Fibroblast of skin of abdomen (primary cell): ENCODE measurements at regions not wholly inside any gene's neighbourhood (a gene's known extent, or its start where the extent isn't known, plus 50 kb on each side); places are given as distances from the start of the nearest gene placed in this dataset.
"Not testable (repeated sequence)": the region's sequence is repeated elsewhere in the genome, so short reads cannot be mapped to it uniquely, and the experiment has no call there.

Experiments
- DNase-seq: peaks from one replicate; pipeline ENCODE4 v3.0.0-alpha.2; 2013

- no peak for DNase-seq
Observed at GRCh38 chr16:52234626-52235025, 312.3 kb downstream of the TOX3 start.

- no peak for DNase-seq
Observed at GRCh38 chr16:52229471-52229870, 317.5 kb downstream of the TOX3 start.

GRCh38 chr16:52227851-52228250, 319.1 kb downstream of the TOX3 start:
- DNase-seq: peak; percentile 5

DNA sequence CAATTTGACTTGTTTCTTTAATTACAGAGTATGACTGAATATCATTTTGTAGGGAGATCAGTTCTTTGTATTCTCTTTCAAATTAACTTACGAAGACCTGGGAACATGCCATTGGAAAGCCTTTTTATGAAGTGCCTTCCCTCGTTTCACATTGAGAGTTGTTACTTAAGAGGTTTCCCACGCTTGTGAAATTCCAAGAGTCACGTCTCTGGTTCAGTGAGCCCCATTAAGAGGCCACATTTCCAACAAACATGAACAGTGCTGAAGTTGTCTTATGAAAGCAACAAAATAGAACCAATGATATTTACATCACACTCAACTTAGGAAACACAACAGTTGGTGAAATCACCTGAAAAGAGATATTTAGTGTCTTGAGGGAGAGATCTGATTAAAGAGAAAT, 334.1 kb downstream of the TOX3 start:
- DNase-seq: no peak

GRCh38 chr16:52209227-52209626, 337.7 kb downstream of the TOX3 start:
- DNase-seq: no peak

DNA sequence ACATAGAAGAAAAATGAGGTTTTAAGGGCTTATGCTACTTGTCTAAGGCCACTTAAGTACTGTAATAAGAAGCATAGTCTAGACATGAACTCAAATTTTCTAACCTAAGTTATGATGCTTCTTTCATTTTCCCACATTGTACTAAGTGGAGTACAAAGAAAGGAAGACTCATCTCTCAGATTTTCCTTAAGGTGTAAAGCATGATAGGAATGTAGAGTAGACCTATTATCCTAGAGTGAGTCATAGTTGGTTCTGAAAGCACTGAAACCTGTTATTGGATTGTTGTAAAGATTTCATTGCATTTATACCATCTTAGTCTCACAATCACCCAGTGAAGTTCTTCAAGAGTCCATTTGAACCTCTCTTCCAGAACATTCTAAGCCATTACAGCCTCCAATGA, 343.8 kb downstream of the TOX3 start:
- DNase-seq: no peak

DNA sequence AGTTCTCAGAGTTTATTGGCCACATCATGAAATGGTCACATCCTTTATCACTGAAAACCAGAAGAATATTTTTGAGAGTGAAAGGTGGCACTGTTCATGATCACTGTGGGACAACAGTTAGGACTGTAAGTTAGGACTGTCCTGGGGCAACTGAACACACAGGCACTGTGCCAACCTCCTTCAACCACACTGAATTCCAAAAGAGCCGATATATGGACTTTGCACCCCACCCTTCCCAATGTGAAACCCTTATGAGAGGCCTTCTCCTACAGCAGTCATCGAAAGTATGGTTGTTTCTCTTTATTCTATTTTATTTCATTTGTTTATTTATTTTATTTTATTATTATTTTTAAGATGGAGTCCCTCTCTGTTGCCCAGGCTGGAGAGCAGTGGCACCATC, 353.5 kb downstream of the TOX3 start:
- DNase-seq: no peak

- peak; percentile 53 for DNase-seq
Observed at GRCh38 chr16:52191531-52192134, 355.3 kb downstream of the TOX3 start.

DNA sequence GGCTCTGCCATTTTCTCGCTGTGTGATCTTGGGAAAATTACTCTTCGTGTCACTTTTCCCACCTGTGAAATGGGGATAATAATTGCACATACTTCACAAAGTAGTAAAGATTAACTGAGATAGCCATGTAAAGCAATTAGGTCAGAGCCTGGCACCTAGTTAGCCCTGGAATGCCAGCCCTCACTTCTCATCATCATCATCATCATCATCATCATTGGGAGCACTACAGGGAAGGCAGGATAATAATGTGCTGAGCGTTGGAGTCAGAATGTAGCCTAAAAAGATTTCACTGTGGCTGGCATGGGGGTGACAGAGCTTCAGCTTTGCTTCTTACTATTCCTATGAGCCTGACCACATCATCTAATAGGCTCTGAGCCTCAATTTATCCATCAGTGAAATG, 362.6 kb downstream of the TOX3 start:
- DNase-seq: no peak

GRCh38 chr16:52182840-52183239, 364.1 kb downstream of the TOX3 start:
- no peak for DNase-seq

DNA sequence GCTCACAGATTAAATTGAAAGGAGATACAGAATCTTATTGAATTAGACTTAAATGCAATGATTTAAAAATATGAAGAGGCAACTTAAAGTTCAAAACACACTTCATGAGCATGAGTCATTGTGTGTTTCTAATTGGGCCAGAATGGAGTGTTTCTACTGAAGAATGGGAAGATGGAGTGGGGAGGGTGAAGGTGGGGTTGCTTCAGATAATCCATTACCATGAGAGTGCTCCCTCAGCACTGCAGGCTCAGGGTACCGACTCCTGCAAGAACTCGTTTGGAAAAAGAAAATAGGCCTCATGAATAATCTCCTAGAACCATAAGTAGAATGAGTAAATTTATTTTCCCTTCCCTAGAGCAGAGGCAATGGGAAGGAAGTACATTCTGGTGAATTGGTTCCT, 372.8 kb downstream of the TOX3 start:
- no peak for DNase-seq

GRCh38 chr16:52171481-52171880, 375.5 kb downstream of the TOX3 start:
- DNase-seq: no peak

DNA sequence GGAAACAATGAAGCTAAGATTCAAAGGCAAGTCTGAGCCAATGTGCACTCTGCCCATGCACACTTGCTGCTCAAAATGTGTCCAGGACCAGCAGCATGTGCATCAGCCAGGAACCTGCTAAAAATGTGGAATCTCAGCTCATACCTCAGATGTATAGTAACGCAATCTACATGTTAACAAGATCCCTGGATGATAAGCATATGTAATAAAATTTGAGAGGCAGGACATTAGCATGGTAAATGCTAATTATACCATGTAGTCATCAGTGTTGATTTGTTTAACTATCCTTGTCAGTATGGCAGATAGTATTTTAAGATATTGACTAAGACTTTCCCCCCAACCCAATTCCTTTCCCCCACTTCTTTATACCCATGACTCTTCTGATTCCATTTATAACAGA, 379.6 kb downstream of the TOX3 start:
- no peak for DNase-seq

- DNase-seq: no peak
Observed at GRCh38 chr16:52165961-52166360, 381.0 kb downstream of the TOX3 start.

DNA sequence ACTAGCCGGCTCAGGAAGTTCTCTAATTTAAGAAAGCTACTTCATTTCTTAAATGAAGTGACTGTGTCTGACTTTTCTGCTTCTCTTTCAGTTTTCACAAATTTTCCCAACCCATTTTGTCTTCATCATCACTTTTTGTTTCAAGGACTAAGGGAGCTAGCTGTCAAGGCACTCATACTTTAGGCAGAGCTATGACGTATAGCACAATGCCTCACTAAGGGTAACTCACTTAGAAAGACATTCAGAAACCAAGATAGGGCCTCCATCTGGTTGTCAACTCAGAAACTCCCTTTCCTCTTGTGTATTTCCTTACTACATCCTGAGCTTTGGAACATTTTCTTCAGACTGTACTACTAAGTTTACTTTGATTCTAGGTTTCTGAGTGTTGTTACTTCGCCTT, 397.9 kb downstream of the TOX3 start:
- no peak for DNase-seq

DNA sequence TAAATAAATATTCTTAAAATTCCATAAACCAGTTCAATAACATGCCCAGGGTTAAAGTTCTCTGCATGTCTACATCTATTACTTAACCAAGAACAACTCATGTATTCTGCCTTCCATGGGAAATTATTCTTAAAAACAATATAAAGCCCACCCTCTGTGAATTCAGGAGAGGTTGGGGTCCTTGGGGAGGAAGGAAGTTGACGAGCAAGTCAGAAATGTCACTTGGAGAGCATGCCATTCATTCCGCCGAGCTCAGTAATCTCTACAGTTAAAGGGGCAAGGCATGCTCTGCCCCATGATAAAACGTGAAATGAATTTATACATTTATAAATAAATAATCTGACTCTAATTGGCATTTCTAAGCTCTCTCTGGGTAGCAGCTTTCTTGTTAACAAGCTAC, 405.1 kb downstream of the TOX3 start:
- DNase-seq: no peak

- no peak for DNase-seq
Observed at GRCh38 chr16:52128361-52128760, 418.6 kb downstream of the TOX3 start.

DNA sequence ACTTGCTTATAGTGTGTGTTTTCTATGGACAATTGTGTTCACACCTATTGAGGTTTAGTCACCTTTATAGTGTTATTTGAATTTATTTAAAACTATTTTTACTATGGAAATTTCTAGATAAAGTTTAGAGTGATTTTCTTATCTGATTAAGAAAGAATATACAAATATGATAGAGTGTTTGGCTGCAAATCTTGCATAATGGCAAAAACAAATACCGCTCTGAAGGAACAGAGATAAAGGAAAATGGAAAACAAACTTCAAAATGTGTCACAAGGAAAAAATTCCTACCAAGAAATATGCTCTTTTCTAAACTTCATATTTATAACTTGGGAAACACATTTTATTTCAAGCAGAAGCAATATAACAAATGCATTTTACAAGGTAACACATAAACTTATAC, 423.1 kb downstream of the TOX3 start:
- no peak for DNase-seq

- no peak for DNase-seq
Observed at GRCh38 chr16:52123061-52123839, 423.7 kb downstream of the TOX3 start.

- no peak for DNase-seq
Observed at GRCh38 chr16:52117171-52117570, 429.8 kb downstream of the TOX3 start.

GRCh38 chr16:52114379-52114778, 432.6 kb downstream of the TOX3 start:
- DNase-seq: no peak

DNA sequence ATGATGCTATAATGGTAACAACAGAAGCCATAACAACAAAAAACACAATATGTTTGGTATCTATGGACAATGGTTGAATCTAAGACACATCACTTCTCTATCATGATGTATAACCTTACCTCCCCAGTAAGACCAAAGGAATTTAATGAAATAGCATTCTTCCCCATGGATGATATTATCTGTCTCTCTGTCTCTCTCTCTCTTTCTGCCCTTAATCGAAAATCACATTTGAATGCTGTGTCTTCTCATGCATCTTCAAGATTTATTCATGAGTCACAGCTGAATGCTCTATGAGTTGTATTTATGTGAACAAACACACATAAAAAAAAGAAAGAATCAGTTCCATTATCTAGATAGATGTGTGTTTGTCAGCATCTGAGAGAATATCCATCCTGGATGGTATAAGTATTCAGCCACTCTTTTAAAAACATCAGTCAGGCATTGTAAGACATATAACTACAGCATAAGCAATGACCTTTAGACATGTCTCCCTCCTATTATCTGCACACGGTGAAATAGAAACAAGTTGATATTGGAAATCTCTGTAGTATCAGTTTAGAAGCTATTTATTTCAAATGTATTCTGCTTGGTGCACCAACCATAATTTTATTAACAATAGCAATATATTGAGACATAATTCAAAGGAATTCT, 433.3 kb downstream of the TOX3 start:
- DNase-seq: no peak

DNA sequence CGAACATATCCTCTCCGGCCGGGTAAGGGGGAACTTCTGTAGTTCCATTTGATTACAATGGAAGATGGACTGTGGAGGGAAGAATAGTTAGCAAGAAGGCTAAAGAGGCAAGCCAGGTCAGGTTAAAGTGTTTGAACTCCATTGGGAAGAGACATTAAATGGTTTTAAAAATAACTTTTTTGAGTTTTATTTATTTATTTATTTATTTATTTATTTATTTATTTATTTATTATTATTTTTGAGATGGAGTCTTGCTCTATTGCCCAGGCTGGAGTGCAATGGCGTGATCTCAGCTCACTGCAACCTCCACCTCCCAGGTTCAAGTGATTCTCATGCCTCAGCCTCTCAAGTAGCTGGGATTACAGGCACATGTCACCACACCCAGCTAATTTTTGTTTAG, 441.9 kb downstream of the TOX3 start:
- DNase-seq: not testable (repeated sequence)

GRCh38 chr16:52103791-52104190, 443.2 kb downstream of the TOX3 start:
- no peak for DNase-seq
